Nephron (organoid): ENCODE measurements at regions not wholly inside any gene's neighbourhood (a gene's known extent, or its start where the extent isn't known, plus 50 kb on each side); places are given as distances from the start of the nearest gene placed in this dataset.

Experiments
- H3K27ac Mint-ChIP-seq, 3 experiments: 2 replicates each; pipeline ENCODE4 v1.8.0; 2020; ENCODE audit warnings: mixed read lengths in 3 of 3, mild to moderate bottlenecking in 2 of 3, moderate library complexity in 1 of 3
- H3K27me3 Mint-ChIP-seq: 2 replicates; pipeline ENCODE4 v1.8.0; 2021; ENCODE audit warnings: low read depth, mild to moderate bottlenecking, moderate library complexity, mixed read lengths
- H3K36me3 Mint-ChIP-seq: 2 replicates; pipeline ENCODE4 v1.8.0; 2020; ENCODE audit warnings: low read depth, mixed read lengths
- H3K4me1 Mint-ChIP-seq: 2 replicates; pipeline ENCODE4 v1.8.0; 2020; ENCODE audit warnings: mixed read lengths
- H3K4me3 Mint-ChIP-seq, 3 experiments: 2 replicates each; pipeline ENCODE4 v1.8.0; 2020; ENCODE audit warnings: mild to moderate bottlenecking in 3 of 3, mixed read lengths in 3 of 3, moderate library complexity in 2 of 3
- H3K9me3 Mint-ChIP-seq: 2 replicates; pipeline ENCODE4 v1.8.0; 2020; ENCODE audit warnings: mixed read lengths
- CTCF ChIP-seq, 3 experiments: fragments of 200-600 bp; sonication (generic); IDR thresholded peaks; one replicate each; pipeline ENCODE4 v1.5.0; 2021; ENCODE audit warnings: antibody characterized with exemption in 3 of 3; ENCODE audit not compliant: unreplicated experiment in 3 of 3

- Mint-ChIP-seq H3K4me1 (no peaks in the 10 kb centered on the region), H3K27me3 (no peaks in the 10 kb centered on the region), H3K4me3 (no peak overlapping the region), H3K27ac (no peak overlapping the region), H3K36me3 (no peaks in the 10 kb centered on the region), H3K9me3 (no peaks in the 10 kb centered on the region)
- no peak for TF ChIP-seq CTCF (IDR thresholded peaks at IDR 0.05; ENCODE audit: unreplicated experiment in 3 of 3)
These were observed 466.1 kb downstream of the C4orf33 start for GRCh38 chr4:129561886-129562671.

- no peaks in the 10 kb centered on the region for H3K36me3 Mint-ChIP-seq
- no peak overlapping the region for H3K27ac Mint-ChIP-seq
- H3K9me3 Mint-ChIP-seq, result no peaks in the 10 kb centered on the region
- no peak overlapping the region for H3K4me3 Mint-ChIP-seq
- no peak for TF ChIP-seq CTCF (IDR thresholded peaks at IDR 0.05; ENCODE audit: unreplicated experiment in 3 of 3)
- no peaks in the 10 kb centered on the region for H3K4me1 Mint-ChIP-seq
- H3K27me3 Mint-ChIP-seq, result no peaks in the 10 kb centered on the region
These were observed 469.3 kb downstream of the C4orf33 start for GRCh38 chr4:129565214-129565613.

- Mint-ChIP-seq H3K4me1 (no peaks in the 10 kb centered on the region), H3K36me3 (no peaks in the 10 kb centered on the region), H3K27me3 (no peaks in the 10 kb centered on the region), H3K4me3 (no peak overlapping the region), H3K9me3 (no peaks in the 10 kb centered on the region), H3K27ac (no peak overlapping the region)
- TF ChIP-seq CTCF (IDR thresholded peaks at IDR 0.05; ENCODE audit: unreplicated experiment in 3 of 3), result no peak
These were observed 474.4 kb downstream of the C4orf33 start for GRCh38 chr4:129570326-129570725.

GRCh38 chr4:129578336-129578735, 482.4 kb downstream of the C4orf33 start:
- H3K27me3 Mint-ChIP-seq, result no peaks in the 10 kb centered on the region
- TF ChIP-seq CTCF (IDR thresholded peaks at IDR 0.05; ENCODE audit: unreplicated experiment in 3 of 3), result no peak
- no peaks in the 10 kb centered on the region for H3K9me3 Mint-ChIP-seq
- H3K36me3 Mint-ChIP-seq, result no peaks in the 10 kb centered on the region
- H3K4me3 Mint-ChIP-seq, result no peak overlapping the region
- no peaks in the 10 kb centered on the region for H3K4me1 Mint-ChIP-seq
- no peak overlapping the region for H3K27ac Mint-ChIP-seq

GRCh38 chr4:129581305-129581704, 485.4 kb downstream of the C4orf33 start:
- Mint-ChIP-seq H3K4me1 (no peaks in the 10 kb centered on the region), H3K36me3 (no peaks in the 10 kb centered on the region), H3K9me3 (no peaks in the 10 kb centered on the region), H3K27me3 (no peaks in the 10 kb centered on the region), H3K4me3 (no peak overlapping the region), H3K27ac (no peak overlapping the region)
- no peak for TF ChIP-seq CTCF (IDR thresholded peaks at IDR 0.05; ENCODE audit: unreplicated experiment in 3 of 3)

- Mint-ChIP-seq H3K36me3 (no peaks in the 10 kb centered on the region), H3K4me3 (no peak overlapping the region), H3K27me3 (no peaks in the 10 kb centered on the region), H3K9me3 (peaks cover 2% of the 10 kb centered on the region), H3K27ac (no peak overlapping the region), H3K4me1 (no peaks in the 10 kb centered on the region)
- TF ChIP-seq CTCF (IDR thresholded peaks at IDR 0.05; ENCODE audit: unreplicated experiment in 3 of 3), result no peak
These were observed 487.9 kb downstream of the C4orf33 start for GRCh38 chr4:129583868-129584267.
